HS-27A (cell line): ENCODE measurements at regions not wholly inside any gene's neighbourhood (a gene's known extent, or its start where the extent isn't known, plus 50 kb on each side); places are given as distances from the start of the nearest gene placed in this dataset.

ENCODE experiments used
- DNase-seq: peaks from one replicate; pipeline ENCODE4 v3.0.0-alpha.2; 2012; ENCODE audit warnings: low read depth, missing footprints

- DNase-seq = no peak
These were observed 604.8 kb downstream of the CCDC171 start for GRCh38 chr9:16157651-16158050.

- DNase-seq = no peak
These were observed 605.2 kb downstream of the CCDC171 start for GRCh38 chr9:16158093-16158492.

- no peak for DNase-seq
These were observed 608.6 kb downstream of the CCDC171 start for GRCh38 chr9:16161483-16161882.

- no peak for DNase-seq
These were observed 617.3 kb downstream of the CCDC171 start for GRCh38 chr9:16170119-16170518.

- DNase-seq = no peak
These were observed 619.1 kb downstream of the CCDC171 start for GRCh38 chr9:16171911-16172310.

GRCh38 chr9:16172796-16173195 is 620.0 kb downstream of the CCDC171 start:
- no peak for DNase-seq

GRCh38 chr9:16174915-16175314 is 622.1 kb downstream of the CCDC171 start:
- no peak for DNase-seq

- no peak for DNase-seq
These were observed 622.6 kb downstream of the CCDC171 start for GRCh38 chr9:16175461-16175860.

GRCh38 chr9:16178294-16178693 is 625.5 kb downstream of the CCDC171 start:
- DNase-seq = no peak

- DNase-seq = no peak
These were observed 626.7 kb downstream of the CCDC171 start for GRCh38 chr9:16179566-16179965.

GRCh38 chr9:16180091-16180490 is 627.2 kb downstream of the CCDC171 start:
- no peak for DNase-seq

- DNase-seq = no peak
These were observed 627.7 kb downstream of the CCDC171 start for GRCh38 chr9:16180546-16180945.

- DNase-seq = no peak
These were observed 628.7 kb downstream of the CCDC171 start for GRCh38 chr9:16181539-16181938.

- DNase-seq = no peak
These were observed 629.9 kb downstream of the CCDC171 start for GRCh38 chr9:16182784-16183183.

- DNase-seq = no peak
These were observed 632.3 kb downstream of the CCDC171 start for GRCh38 chr9:16184964-16185646.

GRCh38 chr9:16191191-16191590 is 638.3 kb downstream of the CCDC171 start:
- DNase-seq = no peak

GRCh38 chr9:16191691-16192402 is 639.0 kb downstream of the CCDC171 start:
- peak; percentile 83 for DNase-seq

GRCh38 chr9:16192403-16193017 is 639.7 kb downstream of the CCDC171 start:
- no peak for DNase-seq

GRCh38 chr9:16193066-16193465 is 640.2 kb downstream of the CCDC171 start:
- no peak for DNase-seq

- DNase-seq = no peak
These were observed 643.4 kb downstream of the CCDC171 start for GRCh38 chr9:16196206-16196605.

- no peak for DNase-seq
These were observed 644.9 kb downstream of the CCDC171 start for GRCh38 chr9:16197578-16198370.

GRCh38 chr9:16198996-16199395 is 646.2 kb downstream of the CCDC171 start:
- no peak for DNase-seq
